ENCODE measurements at regions not wholly inside any gene's neighbourhood (a gene's known extent, or its start where the extent isn't known, plus 50 kb on each side); places are given as distances from the start of the nearest gene placed in this dataset.
"Not testable (repeated sequence)": the region's sequence is repeated elsewhere in the genome, so short reads cannot be mapped to it uniquely, and the experiment has no call there.

GRCh38 chr3:104214937-104215336 lies 1151.8 kb upstream of the ALCAM start (continued):
- TF ChIP-seq TCF12 (IDR thresholded peaks at IDR 0.05; ENCODE audit: low read depth, low read length) (no peak), BRCA1 (IDR thresholded peaks at IDR 0.05; ENCODE audit: low read depth, low read length) (no peak), BCL11A (IDR thresholded peaks at IDR 0.05; ENCODE audit: low read depth in 2 of 2, low read length in 2 of 2) (no peak)
- TF ChIP-seq, protein P1, sequence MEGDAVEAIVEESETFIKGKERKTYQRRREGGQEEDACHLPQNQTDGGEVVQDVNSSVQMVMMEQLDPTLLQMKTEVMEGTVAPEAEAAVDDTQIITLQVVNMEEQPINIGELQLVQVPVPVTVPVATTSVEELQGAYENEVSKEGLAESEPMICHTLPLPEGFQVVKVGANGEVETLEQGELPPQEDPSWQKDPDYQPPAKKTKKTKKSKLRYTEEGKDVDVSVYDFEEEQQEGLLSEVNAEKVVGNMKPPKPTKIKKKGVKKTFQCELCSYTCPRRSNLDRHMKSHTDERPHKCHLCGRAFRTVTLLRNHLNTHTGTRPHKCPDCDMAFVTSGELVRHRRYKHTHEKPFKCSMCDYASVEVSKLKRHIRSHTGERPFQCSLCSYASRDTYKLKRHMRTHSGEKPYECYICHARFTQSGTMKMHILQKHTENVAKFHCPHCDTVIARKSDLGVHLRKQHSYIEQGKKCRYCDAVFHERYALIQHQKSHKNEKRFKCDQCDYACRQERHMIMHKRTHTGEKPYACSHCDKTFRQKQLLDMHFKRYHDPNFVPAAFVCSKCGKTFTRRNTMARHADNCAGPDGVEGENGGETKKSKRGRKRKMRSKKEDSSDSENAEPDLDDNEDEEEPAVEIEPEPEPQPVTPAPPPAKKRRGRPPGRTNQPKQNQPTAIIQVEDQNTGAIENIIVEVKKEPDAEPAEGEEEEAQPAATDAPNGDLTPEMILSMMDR (IDR thresholded peaks at IDR 0.05; ENCODE audit: control extremely low read depth in 1 of 3, insufficient read depth in 1 of 3, low read depth in 1 of 3, low read length in 3 of 3), result no peak
- TF ChIP-seq, protein P2, sequence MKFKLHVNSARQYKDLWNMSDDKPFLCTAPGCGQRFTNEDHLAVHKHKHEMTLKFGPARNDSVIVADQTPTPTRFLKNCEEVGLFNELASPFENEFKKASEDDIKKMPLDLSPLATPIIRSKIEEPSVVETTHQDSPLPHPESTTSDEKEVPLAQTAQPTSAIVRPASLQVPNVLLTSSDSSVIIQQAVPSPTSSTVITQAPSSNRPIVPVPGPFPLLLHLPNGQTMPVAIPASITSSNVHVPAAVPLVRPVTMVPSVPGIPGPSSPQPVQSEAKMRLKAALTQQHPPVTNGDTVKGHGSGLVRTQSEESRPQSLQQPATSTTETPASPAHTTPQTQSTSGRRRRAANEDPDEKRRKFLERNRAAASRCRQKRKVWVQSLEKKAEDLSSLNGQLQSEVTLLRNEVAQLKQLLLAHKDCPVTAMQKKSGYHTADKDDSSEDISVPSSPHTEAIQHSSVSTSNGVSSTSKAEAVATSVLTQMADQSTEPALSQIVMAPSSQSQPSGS (IDR thresholded peaks at IDR 0.05; ENCODE audit: low read length), result no peak

- H2BK5ac ChIP-seq (ENCODE audit: low read depth, low read length); H3K9me3 ChIP-seq (ENCODE audit: insufficient read depth in 2 of 2, low read depth in 1 of 2, low read length in 1 of 2); H2AFZ ChIP-seq (ENCODE audit: low read length); H3K56ac ChIP-seq (replicated peaks; ENCODE audit: insufficient read length, low read depth, low read length); H3K23ac ChIP-seq (ENCODE audit: insufficient read length); H3K4me1 ChIP-seq (replicated peaks in 1 of 4; ENCODE audit: control insufficient read depth in 3 of 4, insufficient read depth in 4 of 4, low read length in 3 of 4); H4K20me1 ChIP-seq (replicated peaks in 1 of 2; ENCODE audit: control insufficient read depth in 1 of 2, insufficient read depth in 2 of 2, low read length in 2 of 2); H3K79me1 ChIP-seq (ENCODE audit: low read depth, low read length); CTCF ChIA-PET (ENCODE audit: partially characterized antibody); POLR2A ChIA-PET (ENCODE audit: partially characterized antibody); H2BK120ac ChIP-seq (replicated peaks; ENCODE audit: low read depth, low read length); DNase-seq (ENCODE audit: low read depth in 1 of 2, low spot score in 2 of 2); H4K5ac ChIP-seq (ENCODE audit: insufficient read length, low read depth, low read length); H3K23me2 ChIP-seq (ENCODE audit: low read depth, low read length); H3K4me2 ChIP-seq (ENCODE audit: insufficient read depth in 1 of 2, low read depth in 2 of 2, low read length in 2 of 2); H3K36me3 ChIP-seq (ENCODE audit: control insufficient read depth in 2 of 4, insufficient read depth in 4 of 4, low read length in 3 of 4); H3K79me2 ChIP-seq (ENCODE audit: control insufficient read depth in 1 of 2, insufficient read depth in 2 of 2, low read length in 2 of 2); H2AK5ac ChIP-seq (ENCODE audit: low read depth, low read length); H2BK15ac ChIP-seq (ENCODE audit: low read length); H3K9ac ChIP-seq (replicated peaks in 1 of 4; ENCODE audit: extremely low read depth in 1 of 4, low read depth in 3 of 4, low read length in 3 of 4); H3K27ac ChIP-seq (ENCODE audit: low read depth, low read length); H3K4ac ChIP-seq (replicated peaks; ENCODE audit: insufficient read length, low read depth, low read length); H4K91ac ChIP-seq (replicated peaks; ENCODE audit: insufficient read length, low read length); H2BK20ac ChIP-seq (ENCODE audit: low read length); H4K8ac ChIP-seq (ENCODE audit: extremely low read depth, insufficient read depth, low read length); H3K4me3 ChIP-seq (ENCODE audit: extremely low read depth in 1 of 4, insufficient read depth in 2 of 4, low read depth in 3 of 4, low read length in 4 of 4); H3K14ac ChIP-seq (ENCODE audit: insufficient read length); FAIRE-seq; H2BK12ac ChIP-seq (ENCODE audit: low read depth, low read length); H3K18ac ChIP-seq (ENCODE audit: extremely low read depth, low read length); H3K27me3 ChIP-seq (replicated peaks in 1 of 4; ENCODE audit: control insufficient read depth in 3 of 4, extremely low read depth in 1 of 4, insufficient read depth in 3 of 4, low read length in 3 of 4): not testable (repeated sequence)
- 100% methylated on average over 1 of the region's 2 CpGs; no CpG with 5 or more reads in 1 of the 2 experiments for WGBS, 2 experiments (ENCODE audit: extremely low coverage in 1 of 2, insufficient coverage in 1 of 2, insufficient read length in 1 of 2, insufficient replicate concordance in 2 of 2, low coverage in 1 of 2, low lambda C conversion rate in 2 of 2, missing lambda C conversion rate in 1 of 2)
Measured at GRCh38 chr3:104219046-104219445, 1147.7 kb upstream of the ALCAM start.
